Type B pancreatic cell (in vitro differentiated cells): ENCODE measurements at regions not wholly inside any gene's neighbourhood (a gene's known extent, or its start where the extent isn't known, plus 50 kb on each side); places are given as distances from the start of the nearest gene placed in this dataset.

Experiments
- DNase-seq: peaks from one replicate; pipeline ENCODE4 v3.0.0; 2021; ENCODE audit warnings: mixed read lengths; ENCODE audit not compliant: unreplicated experiment; ENCODE audit errors: extremely low spot score
- H3K27ac Mint-ChIP-seq: 2 replicates; pipeline ENCODE4 v1.8.0; 2021; ENCODE audit warnings: mild to moderate bottlenecking, mixed read lengths
- H3K27me3 Mint-ChIP-seq: 2 replicates; pipeline ENCODE4 v1.8.0; 2021; ENCODE audit warnings: mixed read lengths
- H3K36me3 Mint-ChIP-seq: 2 replicates; pipeline ENCODE4 v1.8.0; 2021; ENCODE audit warnings: mixed read lengths
- H3K4me1 Mint-ChIP-seq: one replicate; pipeline ENCODE4 v1.8.0; 2021; ENCODE audit warnings: mixed read lengths; ENCODE audit not compliant: unreplicated experiment
- H3K4me3 Mint-ChIP-seq: 2 replicates; pipeline ENCODE4 v1.8.0; 2021; ENCODE audit warnings: mild to moderate bottlenecking, mixed read lengths
- H3K9me3 Mint-ChIP-seq: 2 replicates; pipeline ENCODE4 v1.8.0; 2021; ENCODE audit warnings: mixed read lengths
- CTCF ChIP-seq: fragments of 200-600 bp; sonication (generic); conservative IDR thresholded peaks from 2 replicates; pipeline ENCODE4 v1.5.0; 2021; ENCODE audit warnings: antibody characterized with exemption, mild to moderate bottlenecking

- no peak overlapping the region for H3K27ac Mint-ChIP-seq
- H3K4me1 Mint-ChIP-seq = peaks cover 27% of the 10 kb centered on the region
- no peak for TF ChIP-seq CTCF
- H3K36me3 Mint-ChIP-seq = no peaks in the 10 kb centered on the region
- DNase-seq = no peak
- H3K4me3 Mint-ChIP-seq = no peak overlapping the region
- H3K9me3 Mint-ChIP-seq = no peaks in the 10 kb centered on the region
- no peaks in the 10 kb centered on the region for H3K27me3 Mint-ChIP-seq
Measured at GRCh38 chr5:158322620-158323019, 463.7 kb upstream of the CLINT1 start.

- Mint-ChIP-seq H3K36me3 (no peaks in the 10 kb centered on the region), H3K9me3 (no peaks in the 10 kb centered on the region), H3K4me1 (peaks cover 29% of the 10 kb centered on the region), H3K4me3 (no peak overlapping the region), H3K27ac (no peak overlapping the region), H3K27me3 (no peaks in the 10 kb centered on the region)
- no peak for DNase-seq
- TF ChIP-seq CTCF = no peak
Measured at GRCh38 chr5:158320934-158321333, 462.0 kb upstream of the CLINT1 start.

- DNase-seq = no peak
- no peaks in the 10 kb centered on the region for H3K36me3 Mint-ChIP-seq
- no peak for TF ChIP-seq CTCF
- no peak overlapping the region for H3K27ac Mint-ChIP-seq
- H3K4me3 Mint-ChIP-seq = no peak overlapping the region
- peaks cover 26% of the 10 kb centered on the region for H3K4me1 Mint-ChIP-seq
- no peaks in the 10 kb centered on the region for H3K9me3 Mint-ChIP-seq
- no peaks in the 10 kb centered on the region for H3K27me3 Mint-ChIP-seq
Measured at GRCh38 chr5:158320178-158320674, 461.3 kb upstream of the CLINT1 start.

- H3K27ac Mint-ChIP-seq = no peak overlapping the region
- H3K4me1 Mint-ChIP-seq = peaks cover 36% of the 10 kb centered on the region
- no peak for TF ChIP-seq CTCF
- no peak for DNase-seq
- H3K4me3 Mint-ChIP-seq = no peak overlapping the region
- no peaks in the 10 kb centered on the region for H3K36me3 Mint-ChIP-seq
- H3K9me3 Mint-ChIP-seq = no peaks in the 10 kb centered on the region
- peaks cover 8% of the 10 kb centered on the region for H3K27me3 Mint-ChIP-seq
Measured at GRCh38 chr5:158317507-158317906, 458.6 kb upstream of the CLINT1 start.

- Mint-ChIP-seq H3K36me3 (no peaks in the 10 kb centered on the region), H3K9me3 (no peaks in the 10 kb centered on the region), H3K4me1 (peaks cover 23% of the 10 kb centered on the region), H3K4me3 (no peak overlapping the region), H3K27ac (no peak overlapping the region), H3K27me3 (peaks cover 15% of the 10 kb centered on the region)
- DNase-seq = no peak
- no peak for TF ChIP-seq CTCF
Measured at GRCh38 chr5:158313733-158314464, 455.0 kb upstream of the CLINT1 start.
